ENCODE measurements at regions not wholly inside any gene's neighbourhood (a gene's known extent, or its start where the extent isn't known, plus 50 kb on each side); places are given as distances from the start of the nearest gene placed in this dataset.

- intact Hi-C loops (cut with micrococcal nuclease) (no loop called here), in situ Hi-C loops (cut with MboI) (no loop called here)
- no peak for FAIRE-seq
- Histone ChIP-seq H4K20me1 (replicated peaks; ENCODE audit: control insufficient read depth, insufficient read depth, low read length) (no peaks in the 10 kb centered on the region), H3K9me3 (replicated peaks; ENCODE audit: control insufficient read depth, insufficient read depth, low read depth, low read length) (no peaks in the 10 kb centered on the region), H3K27me3 (ENCODE audit: control insufficient read depth in 2 of 2, insufficient read depth in 2 of 2, low read length in 2 of 2) (no peaks in the 10 kb centered on the region), H3K4me3 (no peak overlapping the region), H3K4me2 (ENCODE audit: insufficient read depth, low read length) (no peak overlapping the region), H3K79me2 (ENCODE audit: control insufficient read depth, insufficient read depth, low read length) (no peaks in the 10 kb centered on the region), H3K9me1 (ENCODE audit: control insufficient read depth, insufficient read depth, low read length) (no peaks in the 10 kb centered on the region), H2AFZ (ENCODE audit: low read depth, low read length) (no peak overlapping the region), H3K36me3 (ENCODE audit: control insufficient read depth, insufficient read depth, low read length) (no peaks in the 10 kb centered on the region), H3K27ac (ENCODE audit: extremely low read depth, low read depth, low read length) (no peak overlapping the region), H3K9ac (ENCODE audit: insufficient read depth in 1 of 2, low read depth in 2 of 2, low read length in 2 of 2) (no peak overlapping the region), H3K4me1 (replicated peaks in 1 of 2; ENCODE audit: control insufficient read depth in 2 of 2, insufficient read depth in 2 of 2, low read length in 2 of 2) (no peaks in the 10 kb centered on the region)
- WGBS (ENCODE audit: insufficient coverage, low coverage, missing lambda C conversion rate): 0% methylated on average over 3 of the region's 3 CpGs
- no peak for ATAC-seq
- no TSS peak for BruUV-seq (replicated peaks)
- ChIA-PET CTCF (ENCODE audit: low intra/inter-chr PET ratio) (no interaction called here), POLR2A (no interaction called here)
- TF ChIP-seq, protein P1, sequence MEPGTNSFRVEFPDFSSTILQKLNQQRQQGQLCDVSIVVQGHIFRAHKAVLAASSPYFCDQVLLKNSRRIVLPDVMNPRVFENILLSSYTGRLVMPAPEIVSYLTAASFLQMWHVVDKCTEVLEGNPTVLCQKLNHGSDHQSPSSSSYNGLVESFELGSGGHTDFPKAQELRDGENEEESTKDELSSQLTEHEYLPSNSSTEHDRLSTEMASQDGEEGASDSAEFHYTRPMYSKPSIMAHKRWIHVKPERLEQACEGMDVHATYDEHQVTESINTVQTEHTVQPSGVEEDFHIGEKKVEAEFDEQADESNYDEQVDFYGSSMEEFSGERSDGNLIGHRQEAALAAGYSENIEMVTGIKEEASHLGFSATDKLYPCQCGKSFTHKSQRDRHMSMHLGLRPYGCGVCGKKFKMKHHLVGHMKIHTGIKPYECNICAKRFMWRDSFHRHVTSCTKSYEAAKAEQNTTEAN (CRISPR knock-in tag; IDR thresholded peaks at IDR 0.05): no peak
- TF ChIP-seq GMEB1 (CRISPR knock-in tag; IDR thresholded peaks at IDR 0.05) (no peak), BDP1 (IDR thresholded peaks at IDR 0.05; ENCODE audit: insufficient read depth, insufficient read length) (no peak), NR1H2 (CRISPR knock-in tag; IDR thresholded peaks at IDR 0.05) (no peak), ARID3B (CRISPR knock-in tag; IDR thresholded peaks at IDR 0.05; ENCODE audit: borderline replicate concordance) (no peak), ZNF239 (CRISPR knock-in tag; IDR thresholded peaks at IDR 0.05) (no peak), PATZ1 (CRISPR knock-in tag; IDR thresholded peaks at IDR 0.05; ENCODE audit: borderline replicate concordance) (no peak), ZNF408 (CRISPR knock-in tag; IDR thresholded peaks at IDR 0.05; ENCODE audit: low read depth) (no peak)
- DNase-seq (ENCODE audit: extremely low read depth in 1 of 4, low spot score in 3 of 4): no peak
Observed at GRCh38 chr2:84187258-84187657, 271.8 kb downstream of the SUCLG1 start.
